ENCODE measurements at regions not wholly inside any gene's neighbourhood (a gene's known extent, or its start where the extent isn't known, plus 50 kb on each side); places are given as distances from the start of the nearest gene placed in this dataset.

DNA sequence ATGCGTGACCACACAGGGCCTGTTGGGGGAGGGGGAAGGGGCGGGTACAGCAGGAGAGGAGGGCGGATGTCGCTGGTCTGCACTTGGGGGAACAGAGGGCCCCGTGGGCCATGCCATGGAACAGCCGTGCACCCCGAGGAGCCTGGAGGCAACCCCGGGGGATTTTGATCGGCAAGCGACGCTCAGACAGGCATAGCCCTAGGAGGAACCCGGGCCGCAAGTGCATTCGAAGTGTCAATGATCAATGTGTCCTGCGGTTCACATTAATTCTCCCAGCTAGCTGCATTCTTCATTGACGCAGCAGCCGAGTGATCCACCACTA is 772.8 kb upstream of the DEFB115 start:
- TF ChIP-seq POLR2A (IDR thresholded peaks at IDR 0.05) = no peak
- TF ChIP-seq, protein P1, sequence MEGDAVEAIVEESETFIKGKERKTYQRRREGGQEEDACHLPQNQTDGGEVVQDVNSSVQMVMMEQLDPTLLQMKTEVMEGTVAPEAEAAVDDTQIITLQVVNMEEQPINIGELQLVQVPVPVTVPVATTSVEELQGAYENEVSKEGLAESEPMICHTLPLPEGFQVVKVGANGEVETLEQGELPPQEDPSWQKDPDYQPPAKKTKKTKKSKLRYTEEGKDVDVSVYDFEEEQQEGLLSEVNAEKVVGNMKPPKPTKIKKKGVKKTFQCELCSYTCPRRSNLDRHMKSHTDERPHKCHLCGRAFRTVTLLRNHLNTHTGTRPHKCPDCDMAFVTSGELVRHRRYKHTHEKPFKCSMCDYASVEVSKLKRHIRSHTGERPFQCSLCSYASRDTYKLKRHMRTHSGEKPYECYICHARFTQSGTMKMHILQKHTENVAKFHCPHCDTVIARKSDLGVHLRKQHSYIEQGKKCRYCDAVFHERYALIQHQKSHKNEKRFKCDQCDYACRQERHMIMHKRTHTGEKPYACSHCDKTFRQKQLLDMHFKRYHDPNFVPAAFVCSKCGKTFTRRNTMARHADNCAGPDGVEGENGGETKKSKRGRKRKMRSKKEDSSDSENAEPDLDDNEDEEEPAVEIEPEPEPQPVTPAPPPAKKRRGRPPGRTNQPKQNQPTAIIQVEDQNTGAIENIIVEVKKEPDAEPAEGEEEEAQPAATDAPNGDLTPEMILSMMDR (IDR thresholded peaks at IDR 0.05 in 4 of 5, conservative IDR thresholded peaks at IDR 0.05 in 1 of 5) = no peak

Measured in gastrocnemius medialis (tissue), 4 donors.